Adrenal gland (tissue), 5 donors: ENCODE measurements at regions not wholly inside any gene's neighbourhood (a gene's known extent, or its start where the extent isn't known, plus 50 kb on each side); places are given as distances from the start of the nearest gene placed in this dataset.

ENCODE experiments used
- CTCF ChIP-seq, 6 experiments: fragments of 450-650 bp in 4 of 6; fragments of 200-600 bp in 2 of 6; sonication (generic) in 1 of 6; IDR thresholded peaks; 1 replicate in 5 of 6; 2 replicates in 1 of 6; pipeline versions ENCODE4 v1.5.1 to v1.8.0; 2016 to 2021; ENCODE audit warnings: antibody characterized with exemption in 6 of 6, mild to moderate bottlenecking in 2 of 6, moderate library complexity in 1 of 6
- POLR2A ChIP-seq, 2 donors: fragments of 450-650 bp; IDR thresholded peaks; one replicate each; pipeline ENCODE4 v1.6.1; 2017; ENCODE audit warnings: antibody characterized with exemption in 2 of 2, mild to moderate bottlenecking in 2 of 2, moderate library complexity in 1 of 2
- donor health status: DM: no; HTN: no; CAD: no.

- TF ChIP-seq CTCF (IDR thresholded peaks at IDR 0.05), result no peak
- no peak for TF ChIP-seq POLR2A (IDR thresholded peaks at IDR 0.05)
These were observed 150.9 kb upstream of the MCTP2 start for GRCh38 chr15:94080416-94080815.
